K562 (cell line): ENCODE measurements at regions not wholly inside any gene's neighbourhood (a gene's known extent, or its start where the extent isn't known, plus 50 kb on each side); places are given as distances from the start of the nearest gene placed in this dataset.
"Not testable (repeated sequence)": the region's sequence is repeated elsewhere in the genome, so short reads cannot be mapped to it uniquely, and the experiment has no call there.

ENCODE experiments used
- ATAC-seq: fragments of 200-7000 bp; cut with Tn5 transposase; 3 replicates; pipeline ENCODE4 v1.9.1; 2020; ENCODE audit warnings: moderate library complexity
- BruUV-seq: library from RNA; stranded (reverse); fragments of 400-500 nt; replicated peaks from 2 replicates; lab custom pipeline; 2021; lab: Mats Ljungman, UMichigan
- CTCF ChIA-PET: fragments of 300-600 bp; formaldehyde crosslinking; extraction: SDS; loops from one replicate; lab custom pipeline; 2021; ENCODE audit warnings: low intra/inter-chr PET ratio; lab: Yijun Ruan, JAX
- POLR2A ChIA-PET: fragments of 300-600, 350-650 bp; sonication (Branson Sonifier 250); formaldehyde crosslinking; extraction: SDS; loops from one replicate; lab custom pipeline; 2021; ENCODE audit warnings: antibody characterized with exemption, inconsistent platforms; lab: Yijun Ruan, JAX
- DNase-seq, 4 experiments: peaks; one replicate each; pipeline versions ENCODE4 v3.0.0 to v3.0.0-alpha.2; 2011 to 2018; ENCODE audit warnings: low spot score in 3 of 4, mixed read lengths in 3 of 4; ENCODE audit errors: extremely low read depth in 1 of 4
- FAIRE-seq: peaks from 2 replicates; lab custom pipeline; 2011; peaks lifted over from hg19 to GRCh38; lab: Jason Lieb, UNC
- H2AFZ ChIP-seq: 2 replicates; pipeline ENCODE4 v1.6.0; 2011; ENCODE audit warnings: low read depth, low read length, control low read depth, inconsistent platforms
- H3K27ac ChIP-seq: fragments of 200-600 bp; 3 replicates; pipeline ENCODE4 v1.8.0; 2011; ENCODE audit warnings: low read depth, mild to moderate bottlenecking, control low read depth, inconsistent platforms, low read length, moderate library complexity, mixed read lengths; ENCODE audit errors: extremely low read depth
- H3K27me3 ChIP-seq, 2 experiments: fragments of 300-600 bp in 1 of 2; 2 replicates in 1 of 2; 3 replicates in 1 of 2; pipeline versions ENCODE4 v1.6.0 to v1.8.0; 2011; ENCODE audit warnings: inconsistent platforms in 2 of 2, low read length in 2 of 2, mild to moderate bottlenecking in 1 of 2, mixed read lengths in 1 of 2, moderate library complexity in 1 of 2; ENCODE audit not compliant: control insufficient read depth in 2 of 2, insufficient read depth in 2 of 2
- H3K36me3 ChIP-seq: fragments of 300-600 bp; 3 replicates; pipeline ENCODE4 v1.8.0; 2011; ENCODE audit warnings: mild to moderate bottlenecking, low read length, inconsistent platforms; ENCODE audit not compliant: control insufficient read depth, insufficient read depth
- H3K4me1 ChIP-seq, 2 experiments: fragments of 200-600 bp in 1 of 2; replicated peaks in 1 of 2; 2 replicates in 1 of 2; 3 replicates in 1 of 2; pipeline versions ENCODE4 v1.5.1 to v1.8.0; 2011; ENCODE audit warnings: inconsistent platforms in 2 of 2, low read length in 2 of 2, mild to moderate bottlenecking in 1 of 2, mixed read lengths in 1 of 2, moderate library complexity in 1 of 2; ENCODE audit not compliant: control insufficient read depth in 2 of 2, insufficient read depth in 2 of 2
- H3K4me2 ChIP-seq: 2 replicates; pipeline ENCODE4 v1.6.1; 2011; ENCODE audit warnings: low read length, control low read depth, inconsistent platforms, mixed read lengths; ENCODE audit not compliant: insufficient read depth
- H3K4me3 ChIP-seq: fragments of 200-600 bp; sonication (generic), shearing (Covaris generic); 2 replicates; pipeline ENCODE4 v1.5.1; 2016; ENCODE audit warnings: control low read depth, inconsistent platforms
- H3K79me2 ChIP-seq: fragments of 200-600 bp; 3 replicates; pipeline ENCODE4 v1.8.0; 2011; ENCODE audit warnings: low read length, inconsistent platforms; ENCODE audit not compliant: control insufficient read depth, insufficient read depth
- H3K9ac ChIP-seq, 2 experiments: 2 replicates each; pipeline versions ENCODE4 v1.6.0 to v1.6.1; 2011; ENCODE audit warnings: low read depth in 2 of 2, low read length in 2 of 2, control low read depth in 1 of 2, inconsistent platforms in 1 of 2, mild to moderate bottlenecking in 1 of 2, mixed read lengths in 1 of 2; ENCODE audit not compliant: insufficient read depth in 1 of 2
- H3K9me1 ChIP-seq: one replicate; pipeline ENCODE4 v1.6.0; 2011; ENCODE audit warnings: inconsistent platforms, mild to moderate bottlenecking, low read length, moderate library complexity; ENCODE audit not compliant: control insufficient read depth, insufficient read depth
- H3K9me3 ChIP-seq: replicated peaks from 2 replicates; pipeline ENCODE4 v1.5.1; 2011; ENCODE audit warnings: low read depth, low read length, inconsistent platforms; ENCODE audit not compliant: control insufficient read depth, insufficient read depth
- H4K20me1 ChIP-seq: replicated peaks from 2 replicates; pipeline ENCODE4 v1.6.1; 2011; ENCODE audit warnings: low read length, inconsistent platforms, mixed read lengths; ENCODE audit not compliant: control insufficient read depth, insufficient read depth
- CGGBP1 ChIP-seq: fragments of 250-450 bp; sonication (Bioruptor Pico); IDR thresholded peaks from 2 replicates; pipeline ENCODE4 v1.9.0; 2021; ENCODE audit warnings: mild to moderate bottlenecking
- ETV1 ChIP-seq: fragments of 450-650 bp; conservative IDR thresholded peaks from 2 replicates; pipeline ENCODE4 v1.6.1; 2016; ENCODE audit warnings: missing genetic modification characterization, control low read depth, low read depth, missing compliant biosample characterization
- FIP1L1 ChIP-seq: fragments of 200-400 bp; formaldehyde crosslinking; IDR thresholded peaks from 2 replicates; pipeline ENCODE4 v1.6.1; 2018; ENCODE audit warnings: mild to moderate bottlenecking, low read depth, low read length; ENCODE audit not compliant: poor library complexity, severe bottlenecking
- FOSL1 ChIP-seq: fragments of 200-800 bp; sonication (Bioruptor generic); conservative IDR thresholded peaks from 2 replicates; pipeline ENCODE4 v1.6.1; 2016; ENCODE audit warnings: missing genetic modification characterization, missing compliant biosample characterization
- HLTF ChIP-seq: fragments of 450-650 bp; IDR thresholded peaks from 2 replicates; pipeline ENCODE4 v1.6.1; 2016
- KDM1A ChIP-seq, 2 experiments: fragments of 450-650 bp; IDR thresholded peaks; 2 replicates each; pipeline ENCODE4 v1.6.1; 2016; ENCODE audit warnings: mild to moderate bottlenecking in 2 of 2
- NR0B1 ChIP-seq: fragments of 450-650 bp; IDR thresholded peaks from one replicate; pipeline ENCODE4 v1.6.1; 2018; ENCODE audit warnings: mild to moderate bottlenecking, moderate library complexity; ENCODE audit not compliant: partially characterized antibody
- RBM25 ChIP-seq: fragments of 200-400 bp; formaldehyde crosslinking; IDR thresholded peaks from 2 replicates; pipeline ENCODE4 v1.6.1; 2018; ENCODE audit warnings: low read length, low read depth, moderate library complexity; ENCODE audit not compliant: severe bottlenecking
- TOE1 ChIP-seq, 2 experiments: fragments of 450-650 bp in 1 of 2; sonication (generic) in 1 of 2; formaldehyde crosslinking in 1 of 2; IDR thresholded peaks; 2 replicates each; pipeline versions ENCODE4 v1.7.1 to v1.8.0; 2016 to 2022; ENCODE audit warnings: borderline replicate concordance in 2 of 2, mild to moderate bottlenecking in 2 of 2, antibody characterized with exemption in 1 of 2, inconsistent platforms in 1 of 2, low read depth in 1 of 2, missing genetic modification reagents in 1 of 2, moderate library complexity in 1 of 2
- ZNF431 ChIP-seq: sonication (generic); formaldehyde crosslinking; IDR thresholded peaks from 2 replicates; pipeline ENCODE4 v1.8.0; 2022; ENCODE audit warnings: mild to moderate bottlenecking, missing genetic modification reagents
- WGBS: fragments of 100-300 bp; shearing (Covaris generic); methylation state at CpG from one replicate; pipeline ENCODE4 v1.1.6; 2016; ENCODE audit warnings: low coverage, mixed read lengths; ENCODE audit not compliant: insufficient coverage; ENCODE audit errors: missing lambda C conversion rate; 5-methylcytosine and 5-hydroxymethylcytosine counted together
- in situ Hi-C: fragments of 300-500 bp; cut with MboI; formaldehyde crosslinking; loops from 4 replicates; pipeline ENCODE4 v1.15.0; 2018; ENCODE audit warnings: inconsistent platforms, mixed read lengths
- intact Hi-C: fragments of 100-400 bp; cut with micrococcal nuclease; formaldehyde crosslinking; loops from 2 replicates; pipeline ENCODE4 v1.14.2; 2022

GRCh38 chr5:102629827-102630605 is 125.1 kb upstream of the PAM start (continued):
- TF ChIP-seq CGGBP1 (CRISPR knock-in tag) (no peak), ZNF431 (CRISPR knock-in tag) (no peak), FOSL1 (tag) (no peak), HLTF (no peak), KDM1A (IDR thresholded peaks at IDR 0.05) (no peak), RBM25 (no peak), TOE1 (IDR thresholded peaks at IDR 0.05; ENCODE audit: borderline replicate concordance) (no peak), TOE1 (CRISPR knock-in tag; IDR thresholded peaks at IDR 0.05; ENCODE audit: borderline replicate concordance, low read depth) (no peak), ETV1 (tag) (no peak), NR0B1 (no peak), FIP1L1 (no peak)

- DNase-seq, H3K27ac ChIP-seq, H3K4me1 ChIP-seq, H3K36me3 ChIP-seq, BruUV-seq, H3K4me3 ChIP-seq, in situ Hi-C loops, H3K9me1 ChIP-seq, POLR2A ChIA-PET, intact Hi-C loops, ATAC-seq, H3K9me3 ChIP-seq, H3K9ac ChIP-seq, FAIRE-seq, H2AFZ ChIP-seq, H3K4me2 ChIP-seq, CTCF ChIA-PET, H4K20me1 ChIP-seq, H3K79me2 ChIP-seq, H3K27me3 ChIP-seq: not testable (repeated sequence)
- WGBS, result 0% methylated on average over 1 of the region's 1 CpG
Measured at GRCh38 chr5:102635399-102635798, 119.7 kb upstream of the PAM start.
